AML-193 (cell line): ENCODE measurements at regions not wholly inside any gene's neighbourhood (a gene's known extent, or its start where the extent isn't known, plus 50 kb on each side); places are given as distances from the start of the nearest gene placed in this dataset.
"Not testable (repeated sequence)": the region's sequence is repeated elsewhere in the genome, so short reads cannot be mapped to it uniquely, and the experiment has no call there.

Experiments
- DNase-seq, 2 experiments: peaks; one replicate each; lab custom pipeline; 2025; lab: John Stamatoyannopoulos, UW

GRCh38 chr11:129503646-129504045 is 128.0 kb downstream of the BARX2 start:
- no peak for DNase-seq

GRCh38 chr11:129505266-129505665 is 129.6 kb downstream of the BARX2 start:
- no peak for DNase-seq

GRCh38 chr11:129508163-129508562 is 132.5 kb downstream of the BARX2 start:
- no peak for DNase-seq

GRCh38 chr11:129528296-129528695 is 152.6 kb downstream of the BARX2 start:
- no peak for DNase-seq

GRCh38 chr11:129530154-129530895 is 154.7 kb downstream of the BARX2 start:
- DNase-seq: no peak

GRCh38 chr11:129533395-129533794 is 157.7 kb downstream of the BARX2 start:
- DNase-seq: no peak

- no peak for DNase-seq
These were observed 160.7 kb downstream of the BARX2 start for GRCh38 chr11:129536338-129536737.

- no peak for DNase-seq
These were observed 162.7 kb downstream of the BARX2 start for GRCh38 chr11:129538323-129538722.

GRCh38 chr11:129543515-129544290 is 168.1 kb downstream of the BARX2 start:
- no peak for DNase-seq

- DNase-seq: no peak
These were observed 169.0 kb downstream of the BARX2 start for GRCh38 chr11:129544691-129545090.

- no peak for DNase-seq
These were observed 170.6 kb downstream of the BARX2 start for GRCh38 chr11:129546266-129546665.

- DNase-seq: no peak
These were observed 181.8 kb downstream of the BARX2 start for GRCh38 chr11:129557421-129557820.

GRCh38 chr11:129569007-129569406 is 193.4 kb downstream of the BARX2 start:
- no peak for DNase-seq

GRCh38 chr11:129572667-129573066 is 197.0 kb downstream of the BARX2 start:
- not testable (repeated sequence) for DNase-seq

- DNase-seq: no peak
These were observed 197.5 kb downstream of the BARX2 start for GRCh38 chr11:129573161-129573560.

- DNase-seq: no peak
These were observed 198.8 kb downstream of the BARX2 start for GRCh38 chr11:129574431-129574830.

- no peak for DNase-seq
These were observed 201.0 kb downstream of the BARX2 start for GRCh38 chr11:129576652-129577051.

GRCh38 chr11:129578006-129578405 is 202.4 kb downstream of the BARX2 start:
- no peak for DNase-seq

- DNase-seq: no peak
These were observed 204.6 kb downstream of the BARX2 start for GRCh38 chr11:129580278-129580677.

- DNase-seq: no peak
These were observed 208.7 kb downstream of the BARX2 start for GRCh38 chr11:129584316-129584715.

GRCh38 chr11:129589190-129589860 is 213.7 kb downstream of the BARX2 start:
- DNase-seq: no peak

GRCh38 chr11:129590030-129590752 is 214.5 kb downstream of the BARX2 start:
- DNase-seq: no peak
